Fibroblast of mammary gland (primary cell): ENCODE measurements at regions not wholly inside any gene's neighbourhood (a gene's known extent, or its start where the extent isn't known, plus 50 kb on each side); places are given as distances from the start of the nearest gene placed in this dataset.

Experiments
- DNase-seq: peaks from one replicate; pipeline ENCODE4 v3.0.0-alpha.2; 2010; ENCODE audit warnings: low read depth
- H3K4me3 ChIP-seq: 2 replicates; pipeline ENCODE4 v1.5.1; 2011; ENCODE audit warnings: low read depth, mild to moderate bottlenecking, low read length, moderate library complexity; ENCODE audit not compliant: control insufficient read depth
- TF ChIP-seq, protein P1 (sequence below): conservative IDR thresholded peaks from 2 replicates; pipeline ENCODE4 v1.5.1; 2011; ENCODE audit warnings: low read depth, low read length, inconsistent platforms; ENCODE audit not compliant: control insufficient read depth, insufficient read depth

DNA sequence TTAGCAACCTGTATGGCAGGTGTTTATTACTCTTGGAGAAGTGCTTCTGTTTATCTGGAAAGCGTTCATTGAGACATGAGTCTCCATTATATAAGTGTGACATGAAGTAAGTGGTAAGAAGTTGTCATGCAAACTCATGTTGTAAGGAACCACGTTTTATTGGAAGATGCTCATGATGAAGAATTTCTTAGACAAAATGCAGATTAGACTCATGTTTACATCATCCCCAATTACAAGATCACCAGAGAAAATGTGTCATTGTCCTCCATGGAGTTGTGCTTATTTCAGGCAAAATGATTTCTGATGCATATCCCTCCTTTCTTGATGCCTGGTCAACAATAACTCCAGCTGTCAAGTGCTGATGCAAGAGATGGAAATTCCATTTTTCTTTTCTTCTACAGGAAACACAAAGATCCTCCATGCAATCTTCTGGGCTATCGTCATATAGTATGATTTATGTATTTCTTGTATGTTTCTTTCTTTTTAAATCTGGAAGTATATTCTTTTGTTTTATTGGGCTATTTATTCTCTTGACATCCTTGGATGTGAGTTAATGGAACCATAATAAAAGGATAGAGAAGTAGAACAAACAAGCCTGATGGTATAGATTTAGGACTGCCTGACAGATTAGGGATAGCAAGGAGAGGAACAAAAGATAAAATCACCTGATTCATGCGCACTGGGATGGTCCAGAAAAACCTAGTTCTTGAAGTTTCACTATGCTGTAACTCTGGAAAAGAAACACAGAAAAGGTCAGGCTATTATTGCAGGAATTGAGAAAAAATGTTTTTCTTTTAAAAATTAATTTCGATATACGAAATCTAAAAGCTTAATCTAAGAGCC is 50.7 kb upstream of the DIAPH3 start:
- TF ChIP-seq, protein P1, sequence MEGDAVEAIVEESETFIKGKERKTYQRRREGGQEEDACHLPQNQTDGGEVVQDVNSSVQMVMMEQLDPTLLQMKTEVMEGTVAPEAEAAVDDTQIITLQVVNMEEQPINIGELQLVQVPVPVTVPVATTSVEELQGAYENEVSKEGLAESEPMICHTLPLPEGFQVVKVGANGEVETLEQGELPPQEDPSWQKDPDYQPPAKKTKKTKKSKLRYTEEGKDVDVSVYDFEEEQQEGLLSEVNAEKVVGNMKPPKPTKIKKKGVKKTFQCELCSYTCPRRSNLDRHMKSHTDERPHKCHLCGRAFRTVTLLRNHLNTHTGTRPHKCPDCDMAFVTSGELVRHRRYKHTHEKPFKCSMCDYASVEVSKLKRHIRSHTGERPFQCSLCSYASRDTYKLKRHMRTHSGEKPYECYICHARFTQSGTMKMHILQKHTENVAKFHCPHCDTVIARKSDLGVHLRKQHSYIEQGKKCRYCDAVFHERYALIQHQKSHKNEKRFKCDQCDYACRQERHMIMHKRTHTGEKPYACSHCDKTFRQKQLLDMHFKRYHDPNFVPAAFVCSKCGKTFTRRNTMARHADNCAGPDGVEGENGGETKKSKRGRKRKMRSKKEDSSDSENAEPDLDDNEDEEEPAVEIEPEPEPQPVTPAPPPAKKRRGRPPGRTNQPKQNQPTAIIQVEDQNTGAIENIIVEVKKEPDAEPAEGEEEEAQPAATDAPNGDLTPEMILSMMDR: no peak
- no peak for DNase-seq
- no peak overlapping the region for H3K4me3 ChIP-seq

GRCh38 chr13:60220072-60220471 is 56.3 kb upstream of the DIAPH3 start:
- DNase-seq: no peak
- TF ChIP-seq, protein P1: no peak
- no peak overlapping the region for H3K4me3 ChIP-seq

GRCh38 chr13:60221581-60221980 is 57.9 kb upstream of the DIAPH3 start:
- TF ChIP-seq, protein P1: no peak
- DNase-seq: no peak
- no peak overlapping the region for H3K4me3 ChIP-seq

DNA sequence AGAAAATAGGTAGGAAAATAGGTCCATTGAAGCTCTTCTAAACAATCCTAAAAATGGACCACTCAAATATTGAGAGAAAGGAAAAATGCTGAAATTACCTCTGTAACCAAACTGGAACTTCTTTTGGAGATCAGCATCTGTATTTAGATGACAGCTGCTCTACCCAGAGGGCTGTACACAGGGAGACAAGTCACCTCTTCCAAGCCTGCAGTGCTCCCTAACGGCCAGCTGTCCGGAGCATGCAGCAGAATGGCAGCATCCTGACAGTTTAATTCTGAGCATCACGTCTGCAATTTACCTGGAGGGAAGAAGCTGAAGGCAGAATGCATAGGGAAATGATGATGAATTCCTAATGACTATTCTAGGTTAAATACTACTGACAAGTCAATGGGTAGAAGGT is 62.8 kb upstream of the DIAPH3 start:
- TF ChIP-seq, protein P1: peak; percentile 37
- DNase-seq: peak; percentile 35
- H3K4me3 ChIP-seq: no peak overlapping the region

DNA sequence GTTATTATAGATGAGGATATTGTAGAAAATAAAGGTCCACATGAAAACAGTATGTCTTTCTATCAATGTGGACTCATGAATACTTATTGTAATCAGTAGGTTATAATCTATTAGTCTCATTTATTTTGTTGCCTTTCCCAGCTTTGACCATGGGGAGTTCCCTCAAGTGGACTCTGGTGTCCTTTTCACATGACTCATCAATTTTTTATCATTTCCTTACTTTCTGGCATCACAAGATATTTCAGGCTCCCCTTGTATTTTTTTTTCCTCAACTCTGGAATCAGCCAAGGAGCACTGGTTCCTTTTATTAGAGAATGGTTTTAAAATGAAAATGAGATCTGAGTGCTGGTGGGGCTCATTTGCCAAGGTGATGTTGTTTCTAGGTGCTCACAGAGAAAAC is 63.4 kb upstream of the DIAPH3 start:
- no peak overlapping the region for H3K4me3 ChIP-seq
- TF ChIP-seq, protein P1: no peak
- DNase-seq: peak; percentile 3

- TF ChIP-seq, protein P1: no peak
- H3K4me3 ChIP-seq: no peak overlapping the region
- no peak for DNase-seq
Observed at GRCh38 chr13:60229708-60230272, 66.1 kb upstream of the DIAPH3 start.

- no peak overlapping the region for H3K4me3 ChIP-seq
- TF ChIP-seq, protein P1: no peak
- DNase-seq: no peak
Observed at GRCh38 chr13:60230593-60230992, 66.9 kb upstream of the DIAPH3 start.
